ENCODE measurements at regions not wholly inside any gene's neighbourhood (a gene's known extent, or its start where the extent isn't known, plus 50 kb on each side); places are given as distances from the start of the nearest gene placed in this dataset.

GRCh38 chr3:150303768-150304167, 104.3 kb upstream of the TSC22D2 start:
- 74 to 87% methylated on average over 3 of the region's 3 CpGs for WGBS, 2 donors (ENCODE audit: low coverage in 1 of 2)
- Histone ChIP-seq H3K4me1 (peaks cover 0 to 5% (median 0%) of the 10 kb centered on the region in 3 donors), H3K27ac (no peak overlapping the region), H3K36me3 (no peaks in the 10 kb centered on the region), H3K4me3 (no peak overlapping the region), H3K9me3 (no peaks in the 10 kb centered on the region), H3K27me3 (no peaks in the 10 kb centered on the region)
- TF ChIP-seq EP300 (IDR thresholded peaks at IDR 0.05) (no peak), CTCF (IDR thresholded peaks at IDR 0.05) (peak in 1 of 4 experiments; percentile 9)
- ATAC-seq: no peak

GRCh38 chr3:150302246-150302645, 105.9 kb upstream of the TSC22D2 start:
- H3K27me3 ChIP-seq: no peaks in the 10 kb centered on the region
- H3K27ac ChIP-seq: no peak overlapping the region
- no peak for TF ChIP-seq EP300 (IDR thresholded peaks at IDR 0.05)
- no peak overlapping the region for H3K4me3 ChIP-seq
- H3K4me1 ChIP-seq: no peaks in the 10 kb centered on the region
- ATAC-seq: no peak
- no peaks in the 10 kb centered on the region for H3K9me3 ChIP-seq
- H3K36me3 ChIP-seq: no peaks in the 10 kb centered on the region

GRCh38 chr3:150300852-150301517, 107.1 kb upstream of the TSC22D2 start:
- Histone ChIP-seq H3K27ac (no peak overlapping the region), H3K4me3 (no peak overlapping the region), H3K36me3 (no peaks in the 10 kb centered on the region), H3K4me1 (no peaks in the 10 kb centered on the region), H3K27me3 (no peaks in the 10 kb centered on the region), H3K9me3 (no peaks in the 10 kb centered on the region)
- 83 to 88% methylated on average over 7 to 8 of the region's 8 CpGs for WGBS, 2 donors (ENCODE audit: low coverage in 1 of 2)
- TF ChIP-seq POLR2AphosphoS5 (IDR thresholded peaks at IDR 0.05): no peak
- no peak for TF ChIP-seq CTCF (IDR thresholded peaks at IDR 0.05)
- TF ChIP-seq EP300 (IDR thresholded peaks at IDR 0.05): no peak
- no peak for TF ChIP-seq POLR2A (IDR thresholded peaks at IDR 0.05)
- no peak for ATAC-seq

- ATAC-seq: no peak
- WGBS, 2 donors (ENCODE audit: low coverage in 1 of 2): 47 to 71% methylated on average over 2 of the region's 2 CpGs
These were observed 107.7 kb upstream of the TSC22D2 start for GRCh38 chr3:150300388-150300787.

GRCh38 chr3:150299201-150299600, 108.9 kb upstream of the TSC22D2 start:
- TF ChIP-seq POLR2A (IDR thresholded peaks at IDR 0.05) (no peak), POLR2AphosphoS5 (IDR thresholded peaks at IDR 0.05) (no peak), CTCF (IDR thresholded peaks at IDR 0.05) (no peak), EP300 (IDR thresholded peaks at IDR 0.05) (no peak)
- Histone ChIP-seq H3K9me3 (no peaks in the 10 kb centered on the region), H3K27me3 (no peaks in the 10 kb centered on the region), H3K4me3 (no peak overlapping the region), H3K27ac (no peak overlapping the region), H3K4me1 (no peaks in the 10 kb centered on the region), H3K36me3 (no peaks in the 10 kb centered on the region)
- ATAC-seq: no peak
- WGBS, 2 donors (ENCODE audit: low coverage in 1 of 2): 20 to 60% methylated on average over 1 of the region's 2 CpGs

More at GRCh38 chr3:150300388-150300787, 107.7 kb upstream of the TSC22D2 start:
- TF ChIP-seq CTCF (IDR thresholded peaks at IDR 0.05) (no peak), POLR2AphosphoS5 (IDR thresholded peaks at IDR 0.05) (no peak), EP300 (IDR thresholded peaks at IDR 0.05) (no peak), POLR2A (IDR thresholded peaks at IDR 0.05) (no peak)
- Histone ChIP-seq H3K27me3 (no peaks in the 10 kb centered on the region), H3K27ac (no peak overlapping the region), H3K36me3 (no peaks in the 10 kb centered on the region), H3K9me3 (no peaks in the 10 kb centered on the region), H3K4me1 (no peaks in the 10 kb centered on the region), H3K4me3 (no peak overlapping the region)

Data from gastroesophageal sphincter (tissue), 4 donors.